HEK293T (cell line): ENCODE measurements at regions not wholly inside any gene's neighbourhood (a gene's known extent, or its start where the extent isn't known, plus 50 kb on each side); places are given as distances from the start of the nearest gene placed in this dataset.

Experiments used
- CTCF ChIA-PET: fragments of 350-600 bp; formaldehyde crosslinking; extraction: SDS; loops from one replicate; lab custom pipeline; 2021; ENCODE audit warnings: antibody characterized with exemption, inconsistent platforms; lab: Yijun Ruan, JAX
- POLR2A ChIA-PET: fragments of 350-600 bp; formaldehyde crosslinking; extraction: SDS; loops from one replicate; lab custom pipeline; 2020; ENCODE audit warnings: antibody characterized with exemption, inconsistent platforms; lab: Yijun Ruan, JAX
- DNase-seq: peaks from one replicate; pipeline ENCODE4 v3.0.0; 2012; ENCODE audit warnings: mixed read lengths; ENCODE audit errors: extremely low spot score
- ARNT ChIP-seq: fragments of 450-650 bp; IDR thresholded peaks from 2 replicates; pipeline ENCODE4 v1.6.1; 2017; ENCODE audit warnings: mild to moderate bottlenecking
- BHLHE40 ChIP-seq: fragments of 450-650 bp; IDR thresholded peaks from 2 replicates; pipeline ENCODE4 v1.6.1; 2016; ENCODE audit warnings: mild to moderate bottlenecking, moderate library complexity, borderline replicate concordance
- CTBP1 ChIP-seq: fragments of 450-650 bp; IDR thresholded peaks from 2 replicates; pipeline ENCODE4 v1.6.1; 2016; ENCODE audit warnings: borderline replicate concordance
- ELF4 ChIP-seq: fragments of 450-650 bp; IDR thresholded peaks from 2 replicates; pipeline ENCODE4 v1.6.1; 2017; ENCODE audit warnings: antibody characterized with exemption
- FOXA1 ChIP-seq: fragments of 450-650 bp; IDR thresholded peaks from 2 replicates; pipeline ENCODE4 v1.6.1; 2016; ENCODE audit warnings: mild to moderate bottlenecking
- FOXK2 ChIP-seq: fragments of 450-650 bp; IDR thresholded peaks from 2 replicates; pipeline ENCODE4 v1.6.1; 2016; ENCODE audit warnings: mild to moderate bottlenecking
- FOXM1 ChIP-seq: fragments of 450-650 bp; IDR thresholded peaks from 2 replicates; pipeline ENCODE4 v1.6.1; 2017; ENCODE audit warnings: mild to moderate bottlenecking, borderline replicate concordance
- HDGF ChIP-seq: fragments of 450-650 bp; IDR thresholded peaks from 2 replicates; pipeline ENCODE4 v1.6.1; 2017; ENCODE audit warnings: antibody characterized with exemption, borderline replicate concordance
- L3MBTL2 ChIP-seq: fragments of 450-650 bp; conservative IDR thresholded peaks from 2 replicates; pipeline ENCODE4 v1.6.1; 2016; ENCODE audit warnings: mild to moderate bottlenecking
- LEF1 ChIP-seq: fragments of 450-650 bp; IDR thresholded peaks from 2 replicates; pipeline ENCODE4 v1.6.1; 2017; ENCODE audit warnings: mild to moderate bottlenecking, borderline replicate concordance
- NFRKB ChIP-seq: fragments of 450-650 bp; IDR thresholded peaks from 2 replicates; pipeline ENCODE4 v1.6.1; 2016; ENCODE audit warnings: mild to moderate bottlenecking, moderate library complexity
- SP1 ChIP-seq: fragments of 450-650 bp; IDR thresholded peaks from 2 replicates; pipeline ENCODE4 v1.6.1; 2017
- SUZ12 ChIP-seq: fragments of 450-650 bp; IDR thresholded peaks from 2 replicates; pipeline ENCODE4 v1.6.1; 2016; ENCODE audit warnings: mild to moderate bottlenecking
- TARDBP ChIP-seq: fragments of 450-650 bp; IDR thresholded peaks from 2 replicates; pipeline ENCODE4 v1.6.1; 2016
- ZNF384 ChIP-seq: fragments of 450-650 bp; IDR thresholded peaks from 2 replicates; pipeline ENCODE4 v1.6.1; 2016
- TF ChIP-seq, protein P1 (sequence below): fragments of 450-650 bp; IDR thresholded peaks from 2 replicates; pipeline ENCODE4 v1.6.1; 2016

DNA sequence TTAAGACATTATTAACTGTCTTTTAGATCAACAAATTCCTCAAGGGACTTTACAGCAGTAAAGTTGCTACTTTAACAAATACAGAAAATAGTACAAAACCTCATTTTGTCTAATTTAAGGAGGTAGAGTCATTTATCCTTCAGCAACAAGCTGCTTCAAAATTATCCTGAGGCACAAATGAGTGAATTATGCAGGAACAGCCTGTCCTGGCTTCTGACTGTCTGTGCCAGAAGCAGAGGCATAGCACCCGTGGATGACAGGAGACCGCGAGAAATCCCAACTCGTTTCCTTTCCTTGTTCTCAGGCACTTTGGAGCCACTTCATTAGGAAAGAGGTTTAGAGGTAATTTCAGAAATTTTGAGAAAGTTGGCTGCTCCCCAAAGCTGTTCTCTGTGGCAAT, 549.2 kb upstream of the BTBD3 start:
- DNase-seq = no peak
- POLR2A ChIA-PET = no interaction called here
- TF ChIP-seq ELF4 (no peak), CTBP1 (no peak), FOXA1 (no peak), TARDBP (no peak), NFRKB (no peak), FOXK2 (no peak), HDGF (no peak), SP1 (no peak), L3MBTL2 (no peak), ZNF384 (no peak), LEF1 (no peak), FOXM1 (no peak), BHLHE40 (no peak), ARNT (no peak)
- TF ChIP-seq, protein P1, sequence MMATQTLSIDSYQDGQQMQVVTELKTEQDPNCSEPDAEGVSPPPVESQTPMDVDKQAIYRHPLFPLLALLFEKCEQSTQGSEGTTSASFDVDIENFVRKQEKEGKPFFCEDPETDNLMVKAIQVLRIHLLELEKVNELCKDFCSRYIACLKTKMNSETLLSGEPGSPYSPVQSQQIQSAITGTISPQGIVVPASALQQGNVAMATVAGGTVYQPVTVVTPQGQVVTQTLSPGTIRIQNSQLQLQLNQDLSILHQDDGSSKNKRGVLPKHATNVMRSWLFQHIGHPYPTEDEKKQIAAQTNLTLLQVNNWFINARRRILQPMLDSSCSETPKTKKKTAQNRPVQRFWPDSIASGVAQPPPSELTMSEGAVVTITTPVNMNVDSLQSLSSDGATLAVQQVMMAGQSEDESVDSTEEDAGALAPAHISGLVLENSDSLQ = no peak
- CTCF ChIA-PET = no interaction called here

DNA sequence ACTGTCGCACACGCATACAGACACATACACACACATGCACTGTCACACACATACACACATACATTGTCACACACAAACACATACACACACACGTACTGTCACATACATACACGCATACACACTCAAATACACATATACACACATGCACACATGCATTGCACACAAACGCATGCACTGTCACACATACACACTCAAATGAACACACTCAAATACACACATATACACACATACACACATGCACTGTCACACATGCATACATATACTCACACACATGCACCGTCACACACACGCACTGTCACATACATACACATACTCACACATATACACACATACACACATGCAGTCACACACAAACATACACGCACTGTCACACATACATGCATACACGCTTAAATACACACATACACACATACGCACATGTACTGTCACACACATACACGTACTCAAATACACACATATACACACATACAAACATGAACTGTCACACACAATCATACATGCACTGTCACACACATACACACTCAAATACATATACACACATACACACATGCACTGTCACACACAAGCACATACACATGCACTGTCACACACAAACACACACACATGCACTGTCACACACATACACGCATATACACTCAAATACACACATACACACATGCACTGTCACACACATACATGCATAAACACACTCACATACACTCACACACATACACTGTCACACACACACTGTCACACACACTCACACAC, 548.6 kb upstream of the BTBD3 start:
- CTCF ChIA-PET = no interaction called here
- TF ChIP-seq NFRKB = no peak
- no peak for TF ChIP-seq CTBP1
- TF ChIP-seq ZNF384 = no peak
- no peak for TF ChIP-seq L3MBTL2
- TF ChIP-seq LEF1 = no peak
- no peak for TF ChIP-seq ARNT
- no peak for TF ChIP-seq FOXK2
- TF ChIP-seq HDGF = no peak
- TF ChIP-seq SP1 = no peak
- TF ChIP-seq ELF4 = no peak
- TF ChIP-seq SUZ12 = no peak
- TF ChIP-seq FOXA1 = no peak
- TF ChIP-seq, protein P1 = no peak
- TF ChIP-seq TARDBP = no peak
- no peak for TF ChIP-seq BHLHE40
- no peak for TF ChIP-seq FOXM1
- POLR2A ChIA-PET = no interaction called here
- DNase-seq = no peak

GRCh38 chr20:11371831-11372230, 545.9 kb upstream of the BTBD3 start:
- TF ChIP-seq L3MBTL2 (no peak), FOXA1 (no peak), BHLHE40 (no peak), HDGF (no peak), SP1 (no peak)
- POLR2A ChIA-PET = no interaction called here
- CTCF ChIA-PET = no interaction called here
- no peak for DNase-seq

- ChIA-PET POLR2A (no interaction called here), CTCF (no interaction called here)
- DNase-seq = no peak
These were observed 544.6 kb upstream of the BTBD3 start for GRCh38 chr20:11372876-11373790.

DNA sequence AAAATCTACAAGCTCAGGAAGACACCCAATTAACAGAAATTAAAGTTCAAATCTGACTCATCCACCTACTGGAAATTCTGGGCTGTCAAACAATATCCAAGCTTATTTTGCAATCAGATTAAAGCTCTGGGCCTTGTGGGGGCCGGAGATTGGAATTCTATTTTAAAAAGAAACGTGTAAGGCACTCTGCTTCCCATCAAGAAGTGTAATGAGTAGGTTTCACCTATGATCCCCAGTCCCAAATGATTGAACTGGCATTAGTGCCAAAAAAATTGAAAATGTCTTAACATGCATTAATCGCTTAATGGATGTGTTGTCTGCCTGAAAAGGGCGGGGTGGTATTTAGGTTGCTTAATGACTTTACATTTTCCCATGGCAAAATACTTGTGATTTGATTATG, 542.4 kb upstream of the BTBD3 start:
- ChIA-PET POLR2A (no interaction called here), CTCF (no interaction called here)
- no peak for TF ChIP-seq TARDBP
- no peak for TF ChIP-seq FOXM1
- TF ChIP-seq ELF4 = no peak
- TF ChIP-seq LEF1 = no peak
- no peak for DNase-seq

More at GRCh38 chr20:11372876-11373790, 544.6 kb upstream of the BTBD3 start:
- no peak for TF ChIP-seq SP1
- TF ChIP-seq, protein P1 = no peak

DNA sequence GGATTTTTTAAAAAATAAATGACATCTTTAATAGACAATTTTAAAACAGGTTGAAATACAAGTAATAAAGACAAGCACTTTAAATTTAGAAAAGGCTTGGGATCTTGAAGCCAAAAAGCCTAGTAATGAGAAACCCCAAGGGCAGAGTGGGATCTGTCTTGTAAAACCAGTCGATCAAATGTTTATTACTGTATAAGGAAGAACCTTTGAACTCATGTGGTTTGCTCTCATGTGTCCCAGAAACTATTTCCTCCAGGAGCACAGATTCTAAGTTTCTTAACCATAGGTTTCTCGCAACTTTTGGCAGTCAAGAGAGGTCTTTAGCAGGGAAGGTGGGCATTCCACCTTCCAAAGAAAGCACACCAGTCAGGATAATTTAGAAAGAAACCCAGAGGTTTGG, 541.7 kb upstream of the BTBD3 start:
- POLR2A ChIA-PET = no interaction called here
- TF ChIP-seq, protein P1 = no peak
- no peak for TF ChIP-seq ZNF384
- no peak for TF ChIP-seq SUZ12
- no peak for TF ChIP-seq CTBP1
- no peak for TF ChIP-seq TARDBP
- TF ChIP-seq HDGF = no peak
- no peak for TF ChIP-seq FOXM1
- TF ChIP-seq ARNT = no peak
- no peak for DNase-seq
- CTCF ChIA-PET = no interaction called here
